Osteocyte (in vitro differentiated cells): ENCODE measurements at regions not wholly inside any gene's neighbourhood (a gene's known extent, or its start where the extent isn't known, plus 50 kb on each side); places are given as distances from the start of the nearest gene placed in this dataset.

Experiments
- DNase-seq: peaks from one replicate; pipeline ENCODE4 v3.0.0; 2021; ENCODE audit warnings: mixed read lengths; ENCODE audit not compliant: unreplicated experiment; ENCODE audit errors: extremely low spot score
- H3K27ac Mint-ChIP-seq: one replicate; pipeline ENCODE4 v1.8.0; 2021; ENCODE audit warnings: mild to moderate bottlenecking, mixed read lengths; ENCODE audit not compliant: unreplicated experiment
- H3K27me3 Mint-ChIP-seq: one replicate; pipeline ENCODE4 v1.8.0; 2021; ENCODE audit warnings: mixed read lengths; ENCODE audit not compliant: unreplicated experiment
- H3K36me3 Mint-ChIP-seq: one replicate; pipeline ENCODE4 v1.8.0; 2021; ENCODE audit warnings: mixed read lengths; ENCODE audit not compliant: unreplicated experiment
- H3K4me1 Mint-ChIP-seq: one replicate; pipeline ENCODE4 v1.8.0; 2021; ENCODE audit warnings: mixed read lengths; ENCODE audit not compliant: unreplicated experiment
- H3K4me3 Mint-ChIP-seq: one replicate; pipeline ENCODE4 v1.8.0; 2021; ENCODE audit warnings: mild to moderate bottlenecking, moderate library complexity, mixed read lengths; ENCODE audit not compliant: unreplicated experiment
- H3K9me3 Mint-ChIP-seq: one replicate; pipeline ENCODE4 v1.8.0; 2021; ENCODE audit warnings: mixed read lengths; ENCODE audit not compliant: unreplicated experiment
- TF ChIP-seq, protein P1 (sequence below): fragments of 200-600 bp; sonication (generic); IDR thresholded peaks from 2 replicates; pipeline ENCODE4 v1.5.0; 2021; ENCODE audit warnings: antibody characterized with exemption, mild to moderate bottlenecking, moderate library complexity

DNA sequence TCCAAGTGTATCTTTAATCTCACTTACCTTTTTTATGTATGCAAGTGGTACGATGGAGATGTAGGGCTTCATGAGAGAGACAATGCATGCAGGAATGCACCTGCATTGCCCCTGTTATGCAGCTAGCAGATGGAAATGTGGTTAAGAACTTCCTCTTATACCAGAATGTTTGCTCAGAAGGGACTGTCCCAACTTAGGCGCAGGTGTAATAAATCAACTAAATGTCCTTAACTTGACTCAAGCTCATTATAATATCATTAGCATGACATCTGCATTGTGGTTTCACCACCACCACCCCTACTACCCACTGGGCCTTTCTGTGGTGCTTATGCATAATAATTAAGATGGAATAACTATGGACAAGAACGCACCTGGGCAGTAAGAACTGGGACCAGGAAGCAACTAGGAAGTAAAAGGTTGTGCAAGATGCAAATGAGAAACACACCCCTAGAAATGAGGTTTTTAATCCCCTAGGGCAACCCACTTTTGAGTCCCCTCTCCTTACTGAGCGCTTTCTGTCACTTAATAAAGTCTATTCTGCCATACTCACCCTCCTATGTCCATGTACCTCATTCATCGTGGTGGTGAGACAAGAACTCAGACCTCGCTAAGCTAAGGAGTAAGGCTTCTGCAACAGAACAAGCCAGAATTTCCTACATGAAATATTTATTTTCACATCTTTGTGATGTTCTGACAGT lies 1103.3 kb upstream of the B3GALT2 start:
- H3K27me3 Mint-ChIP-seq = no peaks in the 10 kb centered on the region
- no peak overlapping the region for H3K4me3 Mint-ChIP-seq
- TF ChIP-seq, protein P1, sequence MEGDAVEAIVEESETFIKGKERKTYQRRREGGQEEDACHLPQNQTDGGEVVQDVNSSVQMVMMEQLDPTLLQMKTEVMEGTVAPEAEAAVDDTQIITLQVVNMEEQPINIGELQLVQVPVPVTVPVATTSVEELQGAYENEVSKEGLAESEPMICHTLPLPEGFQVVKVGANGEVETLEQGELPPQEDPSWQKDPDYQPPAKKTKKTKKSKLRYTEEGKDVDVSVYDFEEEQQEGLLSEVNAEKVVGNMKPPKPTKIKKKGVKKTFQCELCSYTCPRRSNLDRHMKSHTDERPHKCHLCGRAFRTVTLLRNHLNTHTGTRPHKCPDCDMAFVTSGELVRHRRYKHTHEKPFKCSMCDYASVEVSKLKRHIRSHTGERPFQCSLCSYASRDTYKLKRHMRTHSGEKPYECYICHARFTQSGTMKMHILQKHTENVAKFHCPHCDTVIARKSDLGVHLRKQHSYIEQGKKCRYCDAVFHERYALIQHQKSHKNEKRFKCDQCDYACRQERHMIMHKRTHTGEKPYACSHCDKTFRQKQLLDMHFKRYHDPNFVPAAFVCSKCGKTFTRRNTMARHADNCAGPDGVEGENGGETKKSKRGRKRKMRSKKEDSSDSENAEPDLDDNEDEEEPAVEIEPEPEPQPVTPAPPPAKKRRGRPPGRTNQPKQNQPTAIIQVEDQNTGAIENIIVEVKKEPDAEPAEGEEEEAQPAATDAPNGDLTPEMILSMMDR = no peak
- DNase-seq = no peak
- peaks cover 4% of the 10 kb centered on the region for H3K4me1 Mint-ChIP-seq
- no peaks in the 10 kb centered on the region for H3K9me3 Mint-ChIP-seq
- no peak overlapping the region for H3K27ac Mint-ChIP-seq
- H3K36me3 Mint-ChIP-seq = no peaks in the 10 kb centered on the region

DNA sequence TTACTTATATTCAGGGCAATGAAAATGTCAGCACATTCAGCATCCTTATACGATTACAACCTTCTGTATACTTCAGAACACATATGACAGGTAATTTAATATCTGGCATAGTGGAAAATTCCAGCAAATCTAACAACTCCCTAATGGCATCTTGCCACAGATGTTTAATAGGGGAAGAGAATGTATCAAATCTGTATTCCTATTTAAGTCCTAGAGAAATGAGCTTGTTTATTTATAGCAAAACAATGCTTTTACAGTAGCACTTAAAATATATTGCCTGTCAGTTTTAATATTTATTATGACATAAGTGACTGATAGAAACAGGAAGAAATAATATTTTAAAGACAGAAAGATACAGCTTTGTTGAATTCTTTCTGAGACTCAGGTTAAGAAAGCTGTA lies 1101.8 kb upstream of the B3GALT2 start:
- no peak for DNase-seq
- H3K9me3 Mint-ChIP-seq = no peaks in the 10 kb centered on the region
- TF ChIP-seq, protein P1 = no peak
- no peak overlapping the region for H3K27ac Mint-ChIP-seq
- H3K4me3 Mint-ChIP-seq = no peak overlapping the region
- H3K4me1 Mint-ChIP-seq = peaks cover 2% of the 10 kb centered on the region
- no peaks in the 10 kb centered on the region for H3K36me3 Mint-ChIP-seq
- no peaks in the 10 kb centered on the region for H3K27me3 Mint-ChIP-seq

DNA sequence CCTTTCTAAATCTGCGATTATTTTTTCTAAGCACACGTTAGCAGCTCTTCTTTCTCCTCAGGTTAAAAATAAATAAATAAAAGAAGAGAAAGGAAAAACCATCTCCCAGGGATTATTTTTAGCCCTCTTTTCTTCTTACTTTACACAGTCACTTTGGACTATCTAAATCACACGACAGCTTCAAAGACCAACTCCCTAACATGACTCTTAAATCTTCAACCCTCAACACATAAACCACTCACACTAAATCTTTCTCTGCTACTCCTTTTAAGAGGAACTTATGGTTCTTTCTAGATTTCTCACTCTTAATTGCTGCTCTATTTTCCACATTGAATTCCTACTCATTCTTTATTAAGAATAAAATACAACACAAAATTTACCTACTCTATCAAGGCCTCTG lies 1095.0 kb upstream of the B3GALT2 start:
- TF ChIP-seq, protein P1 = no peak
- DNase-seq = no peak
- H3K27me3 Mint-ChIP-seq = no peaks in the 10 kb centered on the region
- H3K36me3 Mint-ChIP-seq = no peaks in the 10 kb centered on the region
- no peak overlapping the region for H3K4me3 Mint-ChIP-seq
- H3K4me1 Mint-ChIP-seq = no peaks in the 10 kb centered on the region
- no peaks in the 10 kb centered on the region for H3K9me3 Mint-ChIP-seq
- H3K27ac Mint-ChIP-seq = no peak overlapping the region

DNA sequence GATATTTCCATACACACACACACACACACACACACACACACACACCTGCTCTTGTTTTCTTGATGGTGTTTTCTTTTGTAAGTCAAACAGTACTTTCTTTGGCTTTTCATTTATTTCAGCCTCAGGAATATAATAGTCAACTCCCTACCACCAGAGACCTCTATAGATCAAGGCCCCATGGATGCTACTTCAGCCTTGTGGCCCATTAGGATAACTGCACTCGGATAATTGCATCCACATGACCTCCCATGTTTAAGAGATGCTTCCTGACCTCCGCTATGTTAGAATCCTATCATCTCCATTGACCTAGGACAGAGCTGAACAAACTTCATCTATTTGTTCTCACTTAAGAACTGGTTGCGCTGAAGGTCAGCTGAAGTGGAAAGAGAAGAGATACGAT lies 1094.0 kb upstream of the B3GALT2 start:
- DNase-seq = no peak
- TF ChIP-seq, protein P1 = no peak
- H3K4me3 Mint-ChIP-seq = no peak overlapping the region
- no peaks in the 10 kb centered on the region for H3K36me3 Mint-ChIP-seq
- no peak overlapping the region for H3K27ac Mint-ChIP-seq
- peaks cover 5% of the 10 kb centered on the region for H3K4me1 Mint-ChIP-seq
- H3K27me3 Mint-ChIP-seq = no peaks in the 10 kb centered on the region
- no peaks in the 10 kb centered on the region for H3K9me3 Mint-ChIP-seq

DNA sequence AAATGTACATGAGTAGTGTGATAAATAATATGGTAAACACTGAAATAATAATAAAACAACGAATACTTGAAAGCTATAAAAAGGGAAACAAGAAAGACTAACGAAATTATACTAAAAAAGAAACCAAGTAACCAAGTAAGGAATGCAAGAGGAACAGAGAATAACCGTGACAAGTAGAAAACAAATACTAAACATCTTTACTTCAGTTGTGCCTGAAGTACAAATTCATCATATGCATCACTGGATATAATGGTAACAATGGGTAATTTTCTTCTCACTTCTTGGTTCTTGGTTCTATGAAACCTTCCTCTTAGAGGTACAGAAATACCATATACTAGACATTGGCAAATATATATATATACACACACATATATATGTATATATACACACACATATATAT lies 1093.6 kb upstream of the B3GALT2 start:
- Mint-ChIP-seq H3K4me3 (no peak overlapping the region), H3K27me3 (no peaks in the 10 kb centered on the region)

More for the DNA sequence above, 1093.6 kb upstream of the B3GALT2 start:
- TF ChIP-seq, protein P1 = no peak
- Mint-ChIP-seq H3K27ac (no peak overlapping the region), H3K36me3 (no peaks in the 10 kb centered on the region), H3K9me3 (no peaks in the 10 kb centered on the region), H3K4me1 (peaks cover 9% of the 10 kb centered on the region)
- no peak for DNase-seq
